Endothelial cell of umbilical vein (primary cell): ENCODE measurements at regions not wholly inside any gene's neighbourhood (a gene's known extent, or its start where the extent isn't known, plus 50 kb on each side); places are given as distances from the start of the nearest gene placed in this dataset.

ENCODE experiments used
- BruUV-seq: library from RNA; stranded (reverse); fragments of 400-500 nt; replicated peaks from 2 replicates; lab custom pipeline; 2021; lab: Mats Ljungman, UMichigan
- CTCF ChIA-PET: fragments of 300-600, 350-600 bp; sonication (Branson Sonifier 250); formaldehyde crosslinking; loops from one replicate; lab custom pipeline; 2021; ENCODE audit warnings: antibody characterized with exemption, inconsistent platforms; lab: Charles Lee
- POLR2A ChIA-PET: fragments of 300-600, 350-600 bp; sonication (Branson Sonifier 250); formaldehyde crosslinking; loops from one replicate; lab custom pipeline; 2021; ENCODE audit warnings: antibody characterized with exemption, inconsistent platforms; lab: Charles Lee
- DNase-seq: peaks from one replicate; pipeline ENCODE4 v3.0.0-alpha.2; 2011; ENCODE audit warnings: low read depth, low spot score
- FAIRE-seq: peaks from 2 replicates; lab custom pipeline; 2011; peaks lifted over from hg19 to GRCh38; lab: Jason Lieb, UNC
- H2AFZ ChIP-seq: 2 replicates; pipeline ENCODE4 v1.6.0; 2012; ENCODE audit warnings: low read depth, low read length, control low read depth, inconsistent platforms
- H3K27ac ChIP-seq: 2 replicates; pipeline ENCODE4 v1.5.1; 2011; ENCODE audit warnings: low read depth, mild to moderate bottlenecking, control low read depth, low read length, moderate library complexity; ENCODE audit not compliant: insufficient read depth
- H3K27me3 ChIP-seq, 2 experiments: 2 replicates each; pipeline versions ENCODE4 v1.6.0 to v1.6.1; 2011; ENCODE audit warnings: low read length in 2 of 2, mixed read lengths in 1 of 2; ENCODE audit not compliant: control insufficient read depth in 2 of 2, insufficient read depth in 2 of 2
- H3K36me3 ChIP-seq, 2 experiments: 2 replicates in 1 of 2; 3 replicates in 1 of 2; pipeline ENCODE4 v1.5.1; 2011; ENCODE audit warnings: low read length in 2 of 2, mild to moderate bottlenecking in 1 of 2, moderate library complexity in 1 of 2; ENCODE audit not compliant: control insufficient read depth in 2 of 2, insufficient read depth in 2 of 2; ENCODE audit errors: extremely low read depth in 1 of 2
- H3K4me1 ChIP-seq: 3 replicates; pipeline ENCODE4 v1.5.1; 2011; ENCODE audit warnings: mild to moderate bottlenecking, low read length; ENCODE audit not compliant: control insufficient read depth, insufficient read depth; ENCODE audit errors: extremely low read depth
- H3K4me2 ChIP-seq: 2 replicates; pipeline ENCODE4 v1.6.1; 2011; ENCODE audit warnings: low read length, control low read depth, mixed read lengths; ENCODE audit not compliant: insufficient read depth
- H3K4me3 ChIP-seq, 3 experiments: fragments of 200-600 bp in 1 of 3; sonication (generic), shearing (Covaris generic) in 1 of 3; replicated peaks in 1 of 3; 2 replicates each; pipeline ENCODE4 v1.5.1; 2011 to 2016; ENCODE audit warnings: control low read depth in 3 of 3, low read length in 3 of 3, mild to moderate bottlenecking in 2 of 3, inconsistent platforms in 1 of 3, low read depth in 1 of 3, moderate library complexity in 1 of 3; ENCODE audit not compliant: insufficient read depth in 1 of 3
- H3K79me2 ChIP-seq: 2 replicates; pipeline ENCODE4 v1.6.0; 2012; ENCODE audit warnings: low read length, inconsistent platforms; ENCODE audit not compliant: control insufficient read depth, insufficient read depth
- H3K9ac ChIP-seq: replicated peaks from 2 replicates; pipeline ENCODE3; 2011; ENCODE audit warnings: low read length, control low read depth; ENCODE audit not compliant: insufficient read depth; ENCODE audit errors: extremely low read depth
- H3K9me1 ChIP-seq: replicated peaks from 3 replicates; pipeline ENCODE4 v1.6.0; 2011; ENCODE audit warnings: mild to moderate bottlenecking, low read length; ENCODE audit not compliant: control insufficient read depth, insufficient read depth; ENCODE audit errors: extremely low read depth
- H3K9me3 ChIP-seq: replicated peaks from 2 replicates; pipeline ENCODE4 v1.5.1; 2012; ENCODE audit warnings: low read length, inconsistent platforms; ENCODE audit not compliant: control insufficient read depth, insufficient read depth
- H4K20me1 ChIP-seq: replicated peaks from 2 replicates; pipeline ENCODE3; 2011; ENCODE audit warnings: mild to moderate bottlenecking, low read length; ENCODE audit not compliant: control insufficient read depth, insufficient read depth; ENCODE audit errors: extremely low read depth
- EZH2 ChIP-seq: IDR thresholded peaks from 2 replicates; pipeline ENCODE4 v1.6.1; 2012; ENCODE audit warnings: borderline replicate concordance, low read depth, mild to moderate bottlenecking, moderate library complexity, low read length, inconsistent platforms; ENCODE audit not compliant: severe bottlenecking
- FOS ChIP-seq: IDR thresholded peaks from 2 replicates; pipeline ENCODE4 v1.6.1; 2011; ENCODE audit warnings: mild to moderate bottlenecking, low read length, moderate library complexity, borderline replicate concordance; ENCODE audit not compliant: insufficient read depth
- GATA2 ChIP-seq: IDR thresholded peaks from 2 replicates; pipeline ENCODE4 v1.7.0; 2011; ENCODE audit warnings: low read depth, mild to moderate bottlenecking, moderate library complexity, mixed read lengths, low read length; ENCODE audit not compliant: insufficient read length, insufficient read depth
- JUN ChIP-seq: IDR thresholded peaks from 2 replicates; pipeline ENCODE4 v1.6.1; 2011; ENCODE audit warnings: borderline replicate concordance, low read depth; ENCODE audit not compliant: insufficient read length, insufficient read depth
- MAX ChIP-seq: IDR thresholded peaks from 2 replicates; pipeline ENCODE4 v1.6.1; 2011; ENCODE audit not compliant: insufficient read depth, insufficient read length
- MYC ChIP-seq: IDR thresholded peaks from one replicate; pipeline ENCODE4 v1.6.1; 2011; ENCODE audit warnings: mild to moderate bottlenecking, low read depth, low read length
- POLR2A ChIP-seq: IDR thresholded peaks from 2 replicates; pipeline ENCODE4 v1.6.1; 2012; ENCODE audit warnings: low read depth, mild to moderate bottlenecking, control low read depth, low read length
- POLR2AphosphoS5 ChIP-seq: IDR thresholded peaks from 2 replicates; pipeline ENCODE4 v1.6.1; 2012; ENCODE audit warnings: low read depth, mild to moderate bottlenecking, control low read depth, low read length, moderate library complexity; ENCODE audit not compliant: insufficient read depth
- dilution Hi-C: fragments of 300-500 bp; cut with MboI; formaldehyde crosslinking; loops from one replicate; pipeline ENCODE4 v1.15.0; 2019; ENCODE audit warnings: low sequenced_read_pairs; ENCODE audit not compliant: extremely low pct_ligation_motif_present
- intact Hi-C: fragments of 100-400 bp; cut with micrococcal nuclease; formaldehyde crosslinking; loops from one replicate; pipeline ENCODE4 v1.10.0; 2022
- TF ChIP-seq, protein P1 (sequence below), 2 donors: IDR thresholded peaks; 1 replicate in 1 of 2; 2 replicates in 1 of 2; pipeline ENCODE4 v1.5.1; 2011; ENCODE audit warnings: low read length in 2 of 2, mild to moderate bottlenecking in 2 of 2, moderate library complexity in 2 of 2, control low read depth in 1 of 2, inconsistent platforms in 1 of 2, low read depth in 1 of 2; ENCODE audit not compliant: insufficient read depth in 1 of 2; ENCODE audit errors: extremely low read depth in 1 of 2

DNA sequence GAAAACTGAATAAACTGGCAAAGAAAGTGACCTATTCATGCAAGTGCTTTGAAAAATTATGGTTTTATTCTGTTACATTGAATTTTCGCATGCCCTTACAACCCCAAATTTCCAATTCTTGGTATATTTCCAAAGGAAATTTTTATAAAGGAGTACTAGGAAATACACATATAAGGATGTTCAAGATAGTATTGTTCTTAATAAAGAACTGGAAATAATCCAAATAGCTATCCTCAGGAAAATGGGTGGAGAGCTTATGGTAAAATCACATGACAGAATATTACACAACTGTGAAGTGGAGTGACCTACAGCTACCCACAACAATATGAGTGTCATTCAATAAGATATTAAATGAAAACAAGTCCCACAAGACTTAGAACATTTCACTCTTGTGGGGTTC lies 138.9 kb upstream of the BMPER start:
- H2AFZ ChIP-seq, result no peak overlapping the region
- DNase-seq, result no peak
- CTCF ChIA-PET, result interaction anchor here (1.9 kb wide), 1 partner anchor 9 kb away, joined by 8 read pairs; no protein-coding TSS in a partner anchor

More for the DNA sequence above, 138.9 kb upstream of the BMPER start:
- H4K20me1 ChIP-seq, result no peaks in the 10 kb centered on the region
- no peaks in the 10 kb centered on the region for H3K9me3 ChIP-seq
- no peak for FAIRE-seq
- H3K4me3 ChIP-seq, result no peak overlapping the region
- POLR2A ChIA-PET, result no interaction called here
- H3K9me1 ChIP-seq, result no peaks in the 10 kb centered on the region
- H3K27ac ChIP-seq, result no peak overlapping the region
- no peaks in the 10 kb centered on the region for H3K36me3 ChIP-seq
- dilution Hi-C loops, result no loop called here
- H3K9ac ChIP-seq, result no peak overlapping the region
- H3K79me2 ChIP-seq, result no peaks in the 10 kb centered on the region
- peaks cover 12% of the 10 kb centered on the region for H3K4me1 ChIP-seq
- H3K4me2 ChIP-seq, result no peak overlapping the region
- H3K27me3 ChIP-seq, result no peaks in the 10 kb centered on the region
- BruUV-seq, result no TSS peak
- intact Hi-C loops, result loop anchor here (10.0 kb wide), 1 partner anchor 318 kb away; no protein-coding TSS in a partner anchor
- TF ChIP-seq, protein P1, sequence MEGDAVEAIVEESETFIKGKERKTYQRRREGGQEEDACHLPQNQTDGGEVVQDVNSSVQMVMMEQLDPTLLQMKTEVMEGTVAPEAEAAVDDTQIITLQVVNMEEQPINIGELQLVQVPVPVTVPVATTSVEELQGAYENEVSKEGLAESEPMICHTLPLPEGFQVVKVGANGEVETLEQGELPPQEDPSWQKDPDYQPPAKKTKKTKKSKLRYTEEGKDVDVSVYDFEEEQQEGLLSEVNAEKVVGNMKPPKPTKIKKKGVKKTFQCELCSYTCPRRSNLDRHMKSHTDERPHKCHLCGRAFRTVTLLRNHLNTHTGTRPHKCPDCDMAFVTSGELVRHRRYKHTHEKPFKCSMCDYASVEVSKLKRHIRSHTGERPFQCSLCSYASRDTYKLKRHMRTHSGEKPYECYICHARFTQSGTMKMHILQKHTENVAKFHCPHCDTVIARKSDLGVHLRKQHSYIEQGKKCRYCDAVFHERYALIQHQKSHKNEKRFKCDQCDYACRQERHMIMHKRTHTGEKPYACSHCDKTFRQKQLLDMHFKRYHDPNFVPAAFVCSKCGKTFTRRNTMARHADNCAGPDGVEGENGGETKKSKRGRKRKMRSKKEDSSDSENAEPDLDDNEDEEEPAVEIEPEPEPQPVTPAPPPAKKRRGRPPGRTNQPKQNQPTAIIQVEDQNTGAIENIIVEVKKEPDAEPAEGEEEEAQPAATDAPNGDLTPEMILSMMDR (IDR thresholded peaks at IDR 0.05; ENCODE audit: extremely low read depth in 1 of 2, insufficient read depth in 1 of 2, low read depth in 1 of 2, low read length in 2 of 2), result no peak
- TF ChIP-seq GATA2, result no peak
- TF ChIP-seq EZH2, result no peak
- TF ChIP-seq MYC, result no peak
- TF ChIP-seq POLR2AphosphoS5, result no peak
- no peak for TF ChIP-seq POLR2A
- no peak for TF ChIP-seq FOS
- no peak for TF ChIP-seq MAX
- TF ChIP-seq JUN, result no peak
